ENCODE measurements at regions not wholly inside any gene's neighbourhood (a gene's known extent, or its start where the extent isn't known, plus 50 kb on each side); places are given as distances from the start of the nearest gene placed in this dataset.
"Not testable (repeated sequence)": the region's sequence is repeated elsewhere in the genome, so short reads cannot be mapped to it uniquely, and the experiment has no call there.

DNA sequence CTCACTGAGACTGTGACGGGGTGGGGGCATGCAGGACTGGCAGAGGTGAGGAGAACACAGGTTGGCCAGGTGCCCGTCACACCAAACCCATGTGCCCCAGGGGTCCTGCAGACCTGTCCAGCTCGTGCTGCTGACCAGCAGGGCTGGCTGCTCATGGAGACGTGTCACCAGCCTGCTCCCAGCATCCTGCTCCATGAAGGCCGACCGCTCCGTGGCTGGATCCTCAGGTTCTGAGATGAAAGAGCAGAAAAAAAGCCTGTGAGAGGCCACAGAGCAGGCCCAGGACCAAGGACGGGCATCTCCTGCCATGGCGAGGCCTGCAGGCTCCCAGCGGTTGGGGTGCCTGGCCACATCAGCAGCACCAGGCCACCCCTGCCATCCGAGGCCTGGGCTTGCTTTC, 71.7 kb upstream of the DRD5 start:
- WGBS, 2 donors = 91 to 93% methylated on average over 11 of the region's 11 CpGs
- Histone ChIP-seq H3K4me3 (ENCODE audit: low read depth in 1 of 2, low read length in 2 of 2) (no peak overlapping the region), H3K27me3 (ENCODE audit: control insufficient read depth in 1 of 2, insufficient read depth in 2 of 2, low read length in 2 of 2) (no peaks in the 10 kb centered on the region), H3K36me3 (ENCODE audit: control insufficient read depth in 2 of 2, insufficient read depth in 2 of 2, low read length in 1 of 2) (no peaks in the 10 kb centered on the region), H3K4me1 (ENCODE audit: control insufficient read depth in 2 of 2, insufficient read depth in 2 of 2, low read length in 1 of 2) (peaks cover 0 to 2% of the 10 kb centered on the region in 2 donors), H3K27ac (ENCODE audit: low read depth in 2 of 2, low read length in 1 of 2) (no peak overlapping the region), H3K9me3 (ENCODE audit: control insufficient read depth in 2 of 2, insufficient read depth in 1 of 2, low read depth in 1 of 2, low read length in 1 of 2) (peaks cover 0 to 2% of the 10 kb centered on the region in 2 donors)

DNA sequence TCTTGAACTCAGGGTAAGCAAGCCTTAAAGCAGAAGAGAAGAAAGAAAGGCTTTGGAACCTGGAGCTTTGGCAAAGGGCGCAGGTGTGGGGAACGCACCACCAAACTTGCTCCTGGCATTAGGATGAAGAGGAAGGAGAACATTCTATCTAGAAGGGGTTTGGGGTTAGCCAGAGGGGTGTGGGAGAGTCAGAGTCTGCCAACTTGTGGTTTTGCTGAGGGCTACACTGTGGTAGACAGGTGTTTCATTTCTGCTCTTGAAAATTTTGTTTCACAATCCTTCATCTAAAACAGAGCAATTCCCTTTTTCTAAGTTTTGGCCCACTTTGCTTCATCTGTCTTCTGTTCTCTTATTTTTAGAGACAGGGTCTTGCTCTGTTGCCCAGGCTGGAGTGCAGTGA, 66.2 kb upstream of the DRD5 start:
- H3K27ac ChIP-seq (ENCODE audit: low read depth in 2 of 2, low read length in 1 of 2); H3K9me3 ChIP-seq (ENCODE audit: control insufficient read depth in 2 of 2, insufficient read depth in 1 of 2, low read depth in 1 of 2, low read length in 1 of 2); H3K4me1 ChIP-seq (ENCODE audit: control insufficient read depth in 2 of 2, insufficient read depth in 2 of 2, low read length in 1 of 2); H3K36me3 ChIP-seq (ENCODE audit: control insufficient read depth in 2 of 2, insufficient read depth in 2 of 2, low read length in 1 of 2); H3K27me3 ChIP-seq (ENCODE audit: control insufficient read depth in 1 of 2, insufficient read depth in 2 of 2, low read length in 2 of 2); H3K4me3 ChIP-seq (ENCODE audit: low read depth in 1 of 2, low read length in 2 of 2): not testable (repeated sequence)
- WGBS, 2 donors = 80 to 84% methylated on average over 2 of the region's 2 CpGs

DNA sequence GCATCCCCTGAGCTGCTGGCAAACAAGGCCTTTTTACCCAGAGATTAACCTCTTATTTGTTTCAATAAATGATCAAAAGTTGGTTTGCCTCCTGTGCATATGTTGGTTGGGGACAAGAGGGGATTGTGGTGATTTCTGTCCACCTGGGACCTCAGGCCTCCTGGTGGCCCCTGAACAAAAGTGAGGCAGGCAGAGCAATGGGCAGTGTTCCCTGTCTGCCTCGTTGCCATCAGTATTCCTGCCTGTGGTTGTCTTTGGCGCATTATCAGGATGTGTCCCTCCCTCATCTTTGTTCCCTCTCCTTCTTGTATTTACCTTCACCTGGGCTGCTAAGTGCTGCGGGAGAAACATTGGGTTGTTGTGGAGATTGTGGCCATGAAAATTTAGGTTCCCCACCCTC, 65.3 kb upstream of the DRD5 start:
- Histone ChIP-seq H3K36me3 (ENCODE audit: control insufficient read depth in 2 of 2, insufficient read depth in 2 of 2, low read length in 1 of 2) (no peaks in the 10 kb centered on the region), H3K27me3 (ENCODE audit: control insufficient read depth in 1 of 2, insufficient read depth in 2 of 2, low read length in 2 of 2) (no peaks in the 10 kb centered on the region), H3K4me3 (ENCODE audit: low read depth in 1 of 2, low read length in 2 of 2) (no peak overlapping the region), H3K4me1 (ENCODE audit: control insufficient read depth in 2 of 2, insufficient read depth in 2 of 2, low read length in 1 of 2) (no peaks in the 10 kb centered on the region), H3K27ac (ENCODE audit: low read depth in 2 of 2, low read length in 1 of 2) (no peak overlapping the region), H3K9me3 (ENCODE audit: control insufficient read depth in 2 of 2, insufficient read depth in 1 of 2, low read depth in 1 of 2, low read length in 1 of 2) (no peaks in the 10 kb centered on the region)
- 39 to 43% methylated on average over 3 of the region's 3 CpGs for WGBS, 2 donors

DNA sequence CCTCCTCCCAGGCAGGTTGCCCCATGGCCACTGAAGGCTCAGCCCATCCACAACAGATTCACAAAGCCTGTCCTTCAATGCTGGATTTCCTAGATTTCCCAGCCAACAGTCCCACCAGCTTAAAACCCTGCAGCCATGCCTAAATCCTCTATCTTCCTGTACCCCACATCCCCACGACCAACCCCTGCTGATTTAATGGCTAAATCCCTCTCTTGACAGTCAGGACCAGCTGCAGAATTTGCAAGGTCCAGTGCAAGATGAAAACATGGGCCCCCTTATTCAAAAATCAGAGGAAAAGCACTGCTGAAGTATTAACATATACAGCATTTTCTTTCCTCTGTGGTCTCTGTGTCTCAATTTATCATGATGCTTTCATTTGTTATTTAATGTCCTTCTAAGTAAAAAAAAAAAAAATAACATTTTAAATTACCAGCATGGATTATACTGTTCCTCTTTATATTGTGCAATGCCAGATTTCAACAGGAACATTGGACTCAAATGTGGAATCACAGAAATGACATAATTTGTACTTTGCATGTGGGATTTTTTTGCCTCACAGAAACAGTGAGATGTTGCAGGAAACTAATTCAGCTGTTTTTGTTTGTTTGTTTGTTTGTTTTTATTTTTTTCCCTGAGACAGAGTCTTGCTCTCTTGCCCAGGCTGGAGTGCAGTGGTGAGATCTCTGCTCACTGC, 63.0 kb upstream of the DRD5 start:
- H3K36me3 ChIP-seq (ENCODE audit: control insufficient read depth in 2 of 2, insufficient read depth in 2 of 2, low read length in 1 of 2); H3K9me3 ChIP-seq (ENCODE audit: control insufficient read depth in 2 of 2, insufficient read depth in 1 of 2, low read depth in 1 of 2, low read length in 1 of 2); H3K4me1 ChIP-seq (ENCODE audit: control insufficient read depth in 2 of 2, insufficient read depth in 2 of 2, low read length in 1 of 2); H3K27ac ChIP-seq (ENCODE audit: low read depth in 2 of 2, low read length in 1 of 2); H3K27me3 ChIP-seq (ENCODE audit: control insufficient read depth in 1 of 2, insufficient read depth in 2 of 2, low read length in 2 of 2); H3K4me3 ChIP-seq (ENCODE audit: low read depth in 1 of 2, low read length in 2 of 2): not testable (repeated sequence)
- 19% methylated on average over 1 of the region's 1 CpG for WGBS, 2 donors

DNA sequence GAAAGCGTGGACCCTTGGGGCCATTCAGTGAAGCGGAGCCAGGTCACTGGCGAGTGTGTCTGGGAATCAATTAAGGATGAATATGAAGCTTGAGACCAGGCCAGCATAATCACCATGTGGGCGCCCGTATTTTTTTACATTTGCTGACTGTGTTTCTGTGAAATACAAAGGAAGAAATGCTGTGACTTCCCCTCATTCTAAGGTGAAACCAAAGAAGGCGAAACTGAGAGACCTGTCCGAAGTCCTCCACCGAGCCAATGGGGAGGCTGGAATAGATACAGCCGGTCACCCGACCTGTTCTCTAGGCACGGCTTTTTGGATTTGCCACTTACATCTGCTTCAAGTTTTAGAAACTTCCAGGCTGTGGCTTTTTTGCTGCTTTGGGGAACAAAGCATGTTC, 59.3 kb upstream of the DRD5 start:
- H3K4me3 ChIP-seq (ENCODE audit: low read depth in 1 of 2, low read length in 2 of 2); H3K36me3 ChIP-seq (ENCODE audit: control insufficient read depth in 2 of 2, insufficient read depth in 2 of 2, low read length in 1 of 2); H3K4me1 ChIP-seq (ENCODE audit: control insufficient read depth in 2 of 2, insufficient read depth in 2 of 2, low read length in 1 of 2); H3K27ac ChIP-seq (ENCODE audit: low read depth in 2 of 2, low read length in 1 of 2); H3K27me3 ChIP-seq (ENCODE audit: control insufficient read depth in 1 of 2, insufficient read depth in 2 of 2, low read length in 2 of 2); H3K9me3 ChIP-seq (ENCODE audit: control insufficient read depth in 2 of 2, insufficient read depth in 1 of 2, low read depth in 1 of 2, low read length in 1 of 2): not testable (repeated sequence)
- WGBS, 2 donors = 80 to 85% methylated on average over 11 of the region's 11 CpGs

Measured in esophagus (tissue), 2 donors.